Thymus (tissue), 11 donors: ENCODE measurements at regions not wholly inside any gene's neighbourhood (a gene's known extent, or its start where the extent isn't known, plus 50 kb on each side); places are given as distances from the start of the nearest gene placed in this dataset.

Source experiments
- DNase-seq, 9 donors: peaks; one replicate each; pipeline ENCODE4 v3.0.0-alpha.2; 2013; ENCODE audit warnings: low spot score in 9 of 9, low read depth in 6 of 9, missing footprints in 1 of 9
- H3K27ac ChIP-seq, 2 donors: one replicate each; pipeline ENCODE4 v1.5.1; 2013; ENCODE audit warnings: control low read depth in 1 of 2, low read depth in 1 of 2, low read length in 1 of 2, mild to moderate bottlenecking in 1 of 2, moderate library complexity in 1 of 2
- H3K27me3 ChIP-seq, 2 donors: one replicate each; pipeline ENCODE4 v1.5.1; 2013; ENCODE audit warnings: low read length in 1 of 2; ENCODE audit not compliant: control insufficient read depth in 2 of 2, insufficient read depth in 1 of 2
- H3K36me3 ChIP-seq, 2 donors: one replicate each; pipeline ENCODE4 v1.5.1; 2013; ENCODE audit warnings: low read length in 1 of 2, mild to moderate bottlenecking in 1 of 2, moderate library complexity in 1 of 2; ENCODE audit not compliant: control insufficient read depth in 2 of 2, insufficient read depth in 2 of 2
- H3K4me1 ChIP-seq, 2 donors: one replicate each; pipeline ENCODE4 v1.5.1; 2013; ENCODE audit warnings: low read length in 2 of 2; ENCODE audit not compliant: control insufficient read depth in 2 of 2, insufficient read depth in 2 of 2
- H3K4me3 ChIP-seq, 2 donors: one replicate each; pipeline ENCODE4 v1.5.1; 2013; ENCODE audit warnings: low read length in 2 of 2, control low read depth in 1 of 2, mild to moderate bottlenecking in 1 of 2
- H3K9me3 ChIP-seq, 2 donors: one replicate each; pipeline ENCODE4 v1.5.1; 2013; ENCODE audit warnings: low read length in 1 of 2, mild to moderate bottlenecking in 1 of 2; ENCODE audit not compliant: control insufficient read depth in 2 of 2, insufficient read depth in 1 of 2
- WGBS: extraction: QIAGEN DNeasy Blood & Tissue Kit; methylation state at CpG from one replicate; pipeline ENCODE4 v1.1.7; 2013; 5-methylcytosine and 5-hydroxymethylcytosine counted together
- donor health status: healthy.

GRCh38 chr2:16150456-16151280 is 210.3 kb downstream of the MYCN start:
- no peak for DNase-seq
- no peaks in the 10 kb centered on the region for H3K27me3 ChIP-seq
- H3K36me3 ChIP-seq, result no peaks in the 10 kb centered on the region
- H3K9me3 ChIP-seq, result no peaks in the 10 kb centered on the region
- whole genome bisulfite sequencing, result 95% methylated on average over 5 of the region's 5 CpGs
- no peak overlapping the region for H3K27ac ChIP-seq
- H3K4me1 ChIP-seq, result no peaks in the 10 kb centered on the region
- H3K4me3 ChIP-seq, result no peak overlapping the region

GRCh38 chr2:16149349-16150243 is 209.2 kb downstream of the MYCN start:
- WGBS, result 97% methylated on average over 17 of the region's 17 CpGs
- no peak overlapping the region for H3K4me3 ChIP-seq
- no peaks in the 10 kb centered on the region for H3K36me3 ChIP-seq
- H3K27me3 ChIP-seq, result no peaks in the 10 kb centered on the region
- H3K4me1 ChIP-seq, result no peaks in the 10 kb centered on the region
- no peaks in the 10 kb centered on the region for H3K9me3 ChIP-seq
- no peak overlapping the region for H3K27ac ChIP-seq
- no peak for DNase-seq

GRCh38 chr2:16148632-16149348 is 208.4 kb downstream of the MYCN start:
- H3K4me3 ChIP-seq, result no peak overlapping the region
- no peaks in the 10 kb centered on the region for H3K36me3 ChIP-seq
- peak in 2 of 9 donors; percentile 5 to 32 for DNase-seq
- H3K27me3 ChIP-seq, result no peaks in the 10 kb centered on the region
- 96% methylated on average over 6 of the region's 6 CpGs for WGBS
- H3K4me1 ChIP-seq, result no peaks in the 10 kb centered on the region
- no peaks in the 10 kb centered on the region for H3K9me3 ChIP-seq
- H3K27ac ChIP-seq, result no peak overlapping the region

- WGBS, result 98% methylated on average over 9 of the region's 9 CpGs
- H3K27me3 ChIP-seq, result no peaks in the 10 kb centered on the region
- no peak overlapping the region for H3K4me3 ChIP-seq
- no peaks in the 10 kb centered on the region for H3K4me1 ChIP-seq
- H3K27ac ChIP-seq, result no peak overlapping the region
- no peaks in the 10 kb centered on the region for H3K9me3 ChIP-seq
- peak in 6 of 9 donors; percentile 6 to 54 (median 19) for DNase-seq
- H3K36me3 ChIP-seq, result no peaks in the 10 kb centered on the region
Measured at GRCh38 chr2:16142383-16143361, 202.3 kb downstream of the MYCN start.

GRCh38 chr2:16141641-16141921 is 201.2 kb downstream of the MYCN start:
- Histone ChIP-seq H3K27me3 (no peaks in the 10 kb centered on the region), H3K4me1 (no peaks in the 10 kb centered on the region), H3K9me3 (no peaks in the 10 kb centered on the region), H3K4me3 (no peak overlapping the region), H3K36me3 (no peaks in the 10 kb centered on the region), H3K27ac (no peak overlapping the region)
- DNase-seq, result no peak
- 98% methylated on average over 2 of the region's 2 CpGs for WGBS

GRCh38 chr2:16140771-16141640 is 200.7 kb downstream of the MYCN start:
- no peak for DNase-seq

GRCh38 chr2:16139663-16140615 is 199.6 kb downstream of the MYCN start:
- Histone ChIP-seq H3K4me3 (no peak overlapping the region), H3K27me3 (no peaks in the 10 kb centered on the region), H3K27ac (peak overlapping the region in 1 of 2 donors; percentile 18), H3K36me3 (no peaks in the 10 kb centered on the region), H3K9me3 (no peaks in the 10 kb centered on the region), H3K4me1 (no peaks in the 10 kb centered on the region)
- DNase-seq, result no peak
- WGBS, result 95% methylated on average over 9 of the region's 9 CpGs

More at GRCh38 chr2:16140771-16141640, 200.7 kb downstream of the MYCN start:
- Histone ChIP-seq H3K4me1 (no peaks in the 10 kb centered on the region), H3K27ac (no peak overlapping the region), H3K27me3 (no peaks in the 10 kb centered on the region), H3K9me3 (no peaks in the 10 kb centered on the region), H3K4me3 (no peak overlapping the region), H3K36me3 (no peaks in the 10 kb centered on the region)
- WGBS, result 95% methylated on average over 7 of the region's 7 CpGs
